NCI-H345 treated with DMSO at 0.1 percent for 48 hours (cell line): ENCODE measurements at regions not wholly inside any gene's neighbourhood (a gene's known extent, or its start where the extent isn't known, plus 50 kb on each side); places are given as distances from the start of the nearest gene placed in this dataset.

Source experiments
- DNase-seq: peaks from one replicate; lab custom pipeline; 2025; ENCODE audit not compliant: unreplicated experiment; lab: John Stamatoyannopoulos, UW

GRCh38 chr2:10964052-10964790 lies 52.5 kb downstream of the KCNF1 start:
- DNase-seq, result no peak

GRCh38 chr2:10965241-10965843 lies 53.6 kb downstream of the KCNF1 start:
- no peak for DNase-seq

- DNase-seq, result no peak
Observed at GRCh38 chr2:10966056-10966455, 54.3 kb downstream of the KCNF1 start.

GRCh38 chr2:10966741-10967140 lies 55.0 kb downstream of the KCNF1 start:
- no peak for DNase-seq

GRCh38 chr2:10968176-10968575 lies 56.4 kb downstream of the KCNF1 start:
- no peak for DNase-seq

- no peak for DNase-seq
Observed at GRCh38 chr2:10970666-10971065, 58.9 kb downstream of the KCNF1 start.

GRCh38 chr2:10971161-10971887 lies 59.6 kb downstream of the KCNF1 start:
- no peak for DNase-seq

GRCh38 chr2:10971888-10972260 lies 60.1 kb downstream of the KCNF1 start:
- no peak for DNase-seq

GRCh38 chr2:10972683-10973433 lies 61.1 kb downstream of the KCNF1 start:
- no peak for DNase-seq

GRCh38 chr2:10973766-10974165 lies 62.0 kb downstream of the KCNF1 start:
- no peak for DNase-seq

GRCh38 chr2:10977003-10977402 lies 65.3 kb downstream of the KCNF1 start:
- no peak for DNase-seq

GRCh38 chr2:10977621-10978020 lies 65.9 kb downstream of the KCNF1 start:
- DNase-seq, result no peak

- no peak for DNase-seq
Observed at GRCh38 chr2:10978090-10978670, 66.4 kb downstream of the KCNF1 start.

GRCh38 chr2:10980071-10980470 lies 68.3 kb downstream of the KCNF1 start:
- no peak for DNase-seq

GRCh38 chr2:10980886-10981425 lies 69.2 kb downstream of the KCNF1 start:
- no peak for DNase-seq

- DNase-seq, result no peak
Observed at GRCh38 chr2:10981451-10981850, 69.7 kb downstream of the KCNF1 start.

GRCh38 chr2:10981941-10982431 lies 70.3 kb downstream of the KCNF1 start:
- DNase-seq, result no peak

- DNase-seq, result no peak
Observed at GRCh38 chr2:10982931-10983701, 71.4 kb downstream of the KCNF1 start.

GRCh38 chr2:10983711-10984110 lies 72.0 kb downstream of the KCNF1 start:
- DNase-seq, result no peak
